GM21360 (cell line): ENCODE measurements at regions not wholly inside any gene's neighbourhood (a gene's known extent, or its start where the extent isn't known, plus 50 kb on each side); places are given as distances from the start of the nearest gene placed in this dataset.
"Not testable (repeated sequence)": the region's sequence is repeated elsewhere in the genome, so short reads cannot be mapped to it uniquely, and the experiment has no call there.

ENCODE experiments used
- ATAC-seq: cut with Tn5 transposase; IDR thresholded peaks from one replicate; pipeline ENCODE4 v1.9.1; 2021; ENCODE audit warnings: mild to moderate bottlenecking, moderate library complexity; ENCODE audit not compliant: unreplicated experiment

DNA sequence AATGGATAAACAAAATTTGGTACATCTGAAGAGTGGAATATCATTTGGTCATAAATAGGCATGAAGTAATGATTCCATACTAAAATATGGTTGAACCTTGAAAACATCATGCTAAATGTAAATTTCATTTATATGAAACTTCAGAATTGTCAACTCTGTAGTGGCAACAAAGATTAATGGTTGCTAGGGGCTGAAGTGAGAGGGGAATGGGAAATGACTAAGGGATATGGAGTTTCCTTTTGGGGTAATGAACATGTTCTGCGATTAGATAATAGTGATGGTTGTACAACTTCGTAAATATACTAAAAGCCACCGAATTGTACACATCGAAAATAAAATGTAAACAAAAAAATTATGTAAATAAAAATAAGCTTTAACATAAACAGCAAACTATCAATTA is 384.1 kb upstream of the STEAP1 start:
- ATAC-seq, result no peak

DNA sequence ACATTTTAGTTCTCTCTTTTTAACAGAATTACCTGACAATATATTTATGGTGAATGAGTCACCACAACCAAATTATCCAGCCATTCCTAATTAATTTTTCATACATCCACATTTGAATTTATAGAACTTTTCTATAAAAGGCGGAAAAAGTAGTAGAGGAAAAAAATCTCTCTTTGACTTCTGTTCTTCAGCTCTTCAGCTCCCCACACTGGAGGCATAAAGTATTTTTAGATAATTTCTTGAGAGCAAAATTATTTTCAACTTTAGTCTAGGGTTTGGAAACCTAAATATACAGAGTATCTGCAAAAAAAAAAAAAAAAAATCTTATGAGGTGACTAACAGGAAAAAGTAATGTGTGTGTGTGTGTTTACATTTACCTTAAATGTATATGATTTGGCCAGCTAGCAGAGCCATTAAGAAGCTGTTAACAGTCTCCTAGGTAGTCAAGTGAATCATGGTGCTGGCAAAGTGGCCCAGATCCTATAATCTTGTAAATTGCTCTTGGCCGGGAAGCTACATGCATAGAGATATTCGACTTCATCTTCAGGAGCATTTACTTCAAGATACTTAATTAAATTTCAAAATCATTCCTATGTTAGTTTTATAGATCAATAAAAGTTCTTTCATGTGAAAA is 383.1 kb upstream of the STEAP1 start:
- ATAC-seq, result no peak

DNA sequence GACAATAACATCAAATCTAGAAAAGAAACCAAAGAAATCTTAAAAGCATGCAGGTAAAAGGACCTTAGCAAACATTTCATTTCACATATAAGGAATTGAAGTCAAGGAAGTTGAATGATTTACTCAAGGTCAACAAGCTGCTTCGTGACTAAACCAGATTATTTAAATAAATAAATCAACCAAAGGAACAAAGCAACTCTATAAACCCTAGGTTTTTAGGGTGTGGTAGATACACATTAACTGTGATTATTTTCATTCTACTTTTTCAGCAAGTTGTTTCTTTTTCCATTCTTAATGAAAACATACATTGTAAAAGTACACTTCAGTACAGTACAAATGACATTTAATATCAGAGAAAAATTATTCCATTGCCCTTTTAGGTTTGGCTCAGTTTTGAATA is 382.0 kb upstream of the STEAP1 start:
- ATAC-seq, result no peak

DNA sequence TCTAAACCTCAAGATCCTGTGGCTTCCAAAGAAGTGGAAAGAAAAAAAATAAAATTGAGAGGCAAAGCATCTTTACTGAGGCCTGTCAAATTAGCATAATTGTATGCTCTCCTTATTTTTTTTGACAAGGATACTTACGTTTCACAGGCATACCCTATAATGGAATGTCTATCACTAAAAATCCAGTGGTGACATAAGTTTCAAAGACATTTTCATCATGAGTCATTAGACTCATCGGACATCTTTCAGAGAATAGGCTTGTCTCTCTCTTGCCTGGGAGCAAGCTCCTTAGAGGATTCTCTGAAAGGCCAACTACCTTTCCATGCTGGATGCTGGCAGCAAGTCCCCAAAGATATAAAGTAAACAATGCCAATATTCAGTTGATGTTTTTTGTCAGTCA is 380.7 kb upstream of the STEAP1 start:
- no peak for ATAC-seq

DNA sequence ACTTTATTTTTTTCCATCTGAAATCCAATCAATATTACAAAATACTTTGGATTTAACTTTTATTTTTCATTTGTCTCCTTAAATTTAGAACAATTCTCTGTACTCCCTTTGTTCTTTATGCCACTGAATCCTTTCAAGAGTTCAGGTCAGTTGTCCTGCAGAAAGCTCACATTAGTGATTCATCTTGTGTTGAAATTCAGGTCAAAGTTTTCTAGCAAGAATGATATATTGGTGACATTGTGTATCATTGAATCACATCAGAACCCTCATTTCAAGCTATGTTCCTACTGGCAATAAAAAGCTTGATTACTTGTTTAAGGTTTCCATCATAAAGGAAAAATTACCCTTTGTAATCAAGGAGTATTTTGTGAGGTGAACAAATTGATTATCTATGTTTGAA is 378.8 kb upstream of the STEAP1 start:
- no peak for ATAC-seq

DNA sequence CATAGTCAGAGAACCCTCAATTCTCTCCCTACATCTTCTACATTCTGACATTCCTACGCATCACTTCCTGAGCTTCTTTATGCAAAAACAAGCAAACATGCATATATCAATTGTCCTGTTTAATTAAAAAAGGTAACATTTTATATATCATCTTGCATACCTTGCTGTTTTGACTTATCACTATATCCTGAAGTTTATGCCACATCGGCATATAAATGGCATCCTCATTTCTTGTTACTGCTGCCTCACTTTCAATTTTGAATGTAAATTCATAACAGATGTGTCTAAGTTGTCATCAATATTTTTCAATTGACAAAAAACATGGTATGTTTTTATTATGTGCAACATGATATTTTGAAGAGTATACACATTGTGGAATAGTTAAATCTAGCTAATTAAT is 377.3 kb upstream of the STEAP1 start:
- no peak for ATAC-seq

DNA sequence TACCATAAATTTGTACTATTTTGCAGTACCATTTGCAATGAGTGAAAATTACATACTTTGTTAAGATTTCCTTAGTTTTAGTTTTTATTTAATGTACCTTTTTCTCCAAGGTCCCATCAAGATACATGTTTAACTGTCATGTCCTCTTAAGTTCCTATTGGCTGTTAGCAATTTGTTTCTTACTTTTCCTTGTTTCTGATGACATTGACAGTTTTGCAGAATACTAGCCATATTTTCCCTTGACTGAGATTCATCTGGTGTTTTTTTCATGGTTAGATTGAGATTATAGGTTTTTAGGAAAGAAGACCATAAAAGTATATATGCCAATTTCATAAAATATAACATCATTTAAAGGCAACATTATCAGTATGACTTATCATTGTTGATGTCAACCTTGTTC is 376.8 kb upstream of the STEAP1 start:
- ATAC-seq, result no peak

DNA sequence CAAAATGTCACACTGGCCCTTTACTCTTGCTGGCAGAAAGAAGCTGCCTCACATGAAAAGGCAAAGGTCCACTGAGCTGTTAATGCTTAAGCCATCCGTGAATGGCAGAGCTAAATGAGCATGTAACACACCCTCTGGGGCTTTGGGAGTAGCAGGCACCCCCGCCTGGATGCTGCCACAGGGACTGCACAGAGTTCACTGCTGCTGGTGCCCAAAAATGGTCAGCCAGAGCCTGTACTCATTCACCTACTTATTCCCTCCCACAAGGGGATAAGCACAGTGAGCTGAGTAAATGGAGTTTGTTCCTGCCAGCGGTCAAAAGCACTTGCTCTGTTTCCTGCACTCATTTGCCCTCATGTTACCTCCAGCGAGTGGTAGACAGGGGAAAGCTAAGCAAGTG is 374.0 kb upstream of the STEAP1 start:
- no peak for ATAC-seq

DNA sequence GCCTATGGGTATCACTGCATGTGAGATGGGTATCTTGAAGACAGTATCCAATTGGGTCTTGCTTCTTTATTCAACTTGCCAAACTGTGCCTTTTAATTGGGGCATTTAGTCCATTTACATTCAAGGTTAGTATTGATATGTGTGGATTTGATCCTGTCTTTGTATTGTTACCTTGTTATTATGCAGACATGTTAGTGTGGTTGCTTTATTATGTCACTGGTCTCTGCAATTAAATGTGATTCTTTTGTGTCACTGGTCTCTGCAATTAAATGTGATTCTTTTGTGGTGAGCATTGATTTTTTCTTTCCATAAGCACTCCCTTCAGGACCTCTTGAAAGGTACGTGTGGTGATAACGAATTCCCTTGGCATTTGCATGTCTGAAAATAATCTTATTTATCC is 357.8 kb upstream of the STEAP1 start:
- no peak for ATAC-seq

DNA sequence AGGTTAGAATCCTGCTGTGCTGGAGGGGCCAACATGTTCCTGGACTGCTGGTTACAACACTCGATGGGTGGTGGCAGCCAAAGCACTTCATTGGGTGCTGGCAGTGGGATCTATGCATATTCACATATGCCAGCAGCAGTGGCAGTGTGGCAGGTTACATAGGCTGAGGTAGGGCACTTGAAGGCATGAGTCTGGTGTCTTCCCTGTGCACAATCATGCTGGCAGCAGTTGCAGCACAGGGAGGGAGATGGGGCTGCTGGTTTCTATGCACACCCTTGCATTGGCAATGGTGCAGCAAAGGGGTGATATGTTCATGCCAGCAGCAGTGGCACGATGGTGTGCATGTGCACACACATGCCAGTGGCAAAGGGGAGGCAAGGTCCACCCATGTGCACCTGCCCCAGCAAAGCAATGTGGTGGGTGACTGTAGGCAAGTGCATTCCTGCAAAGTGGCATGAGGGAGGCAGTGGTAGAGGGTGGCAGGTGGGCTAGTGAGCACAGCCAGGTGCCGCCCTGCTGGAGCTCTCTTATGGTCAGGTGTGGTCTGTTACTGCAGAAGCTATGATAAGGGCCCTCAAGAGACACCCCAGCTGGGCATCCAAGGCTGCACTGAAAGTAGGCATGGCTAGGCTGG is 356.2 kb upstream of the STEAP1 start:
- no peak for ATAC-seq

DNA sequence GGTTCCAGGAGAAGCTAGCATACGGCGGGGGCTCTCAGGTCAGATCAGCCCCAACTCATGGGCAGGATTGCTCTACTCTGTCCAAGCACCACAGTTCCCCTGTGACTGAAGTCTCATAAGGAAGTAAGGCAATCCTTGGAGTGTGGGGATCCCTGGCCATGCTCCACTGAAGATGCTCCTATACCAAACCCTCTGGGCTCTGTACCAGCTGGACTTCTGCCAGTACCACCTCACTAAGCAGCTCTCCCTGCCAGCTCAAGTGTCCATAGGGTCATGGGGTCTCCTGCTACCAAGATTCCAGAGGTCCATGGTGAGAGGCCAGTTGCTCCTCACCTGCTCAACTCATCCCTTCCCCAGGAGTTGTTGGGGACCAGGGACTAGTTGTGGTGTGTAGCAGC is 355.7 kb upstream of the STEAP1 start:
- no peak for ATAC-seq

DNA sequence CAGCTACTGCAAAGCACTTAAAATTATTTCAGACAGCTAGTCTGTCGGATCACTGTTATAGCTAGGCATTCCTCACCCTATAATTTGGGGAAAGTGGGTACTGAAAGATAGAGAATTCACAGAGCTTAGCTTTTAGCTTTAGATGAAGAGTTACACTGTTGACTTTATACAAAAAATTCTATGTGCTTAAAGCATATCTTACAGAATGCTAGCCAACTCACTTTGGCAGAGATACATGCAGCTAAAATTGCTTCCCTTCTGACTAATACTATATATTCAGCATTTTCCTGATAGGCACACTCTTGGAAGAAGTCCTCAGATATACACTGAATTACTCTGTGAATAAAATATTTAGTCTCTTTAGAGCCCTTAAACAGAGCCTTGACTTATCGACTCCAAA is 353.5 kb upstream of the STEAP1 start:
- no peak for ATAC-seq

DNA sequence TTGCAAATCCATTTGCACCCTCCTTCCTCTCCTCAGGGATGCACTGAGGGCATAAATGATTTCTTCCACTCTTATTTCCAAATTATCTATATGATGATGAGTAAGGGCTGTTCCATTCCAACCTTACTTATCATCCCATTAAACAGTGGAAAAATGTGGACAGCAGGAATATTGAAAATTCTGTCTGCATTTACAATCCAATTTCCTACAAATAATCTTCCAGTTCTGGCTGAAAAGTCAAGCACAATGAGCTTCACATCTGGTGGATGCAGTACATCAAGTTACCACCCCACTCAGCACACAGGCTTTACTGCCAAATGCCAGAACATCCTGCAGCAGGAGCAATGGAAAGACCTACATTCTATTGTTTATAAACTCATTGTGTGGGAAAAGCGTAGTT is 345.0 kb upstream of the STEAP1 start:
- no peak for ATAC-seq

DNA sequence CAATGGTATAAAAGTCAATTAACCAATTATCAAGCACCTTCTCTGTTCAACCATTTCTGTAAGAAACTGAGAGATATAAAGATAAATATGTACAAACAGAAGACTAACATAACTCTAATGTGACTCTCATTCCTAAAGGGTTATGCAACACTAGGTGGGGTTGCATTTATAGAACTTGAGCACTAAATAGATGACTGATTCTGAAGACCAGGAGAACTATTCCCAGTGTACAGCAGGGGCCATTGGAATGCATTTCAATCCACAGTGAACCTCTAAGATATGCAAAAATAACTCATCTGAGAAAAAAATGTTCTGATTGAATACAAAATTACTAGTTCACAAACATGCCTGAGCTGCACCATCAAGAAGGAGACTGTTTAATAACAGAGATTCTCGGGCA is 341.2 kb upstream of the STEAP1 start:
- ATAC-seq, result no peak

DNA sequence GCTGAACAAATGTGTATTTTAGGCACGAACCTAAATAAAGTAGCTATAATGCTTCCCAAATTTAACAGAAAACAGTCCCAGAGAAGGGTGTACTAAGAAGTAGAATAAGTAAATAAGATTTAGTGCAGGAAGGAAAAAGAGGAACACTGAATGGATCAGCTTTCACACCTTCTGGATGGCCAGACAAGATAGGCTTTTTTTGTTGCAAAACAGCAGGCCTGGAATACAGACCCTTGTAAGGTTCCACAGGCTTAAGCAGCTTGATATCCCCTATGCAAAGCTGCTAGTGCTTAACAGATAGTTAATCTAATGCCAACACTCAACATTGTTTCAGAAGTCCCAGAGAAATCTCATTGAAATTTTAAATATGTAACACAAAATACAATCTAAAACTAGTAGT is 328.1 kb upstream of the STEAP1 start:
- no peak for ATAC-seq

DNA sequence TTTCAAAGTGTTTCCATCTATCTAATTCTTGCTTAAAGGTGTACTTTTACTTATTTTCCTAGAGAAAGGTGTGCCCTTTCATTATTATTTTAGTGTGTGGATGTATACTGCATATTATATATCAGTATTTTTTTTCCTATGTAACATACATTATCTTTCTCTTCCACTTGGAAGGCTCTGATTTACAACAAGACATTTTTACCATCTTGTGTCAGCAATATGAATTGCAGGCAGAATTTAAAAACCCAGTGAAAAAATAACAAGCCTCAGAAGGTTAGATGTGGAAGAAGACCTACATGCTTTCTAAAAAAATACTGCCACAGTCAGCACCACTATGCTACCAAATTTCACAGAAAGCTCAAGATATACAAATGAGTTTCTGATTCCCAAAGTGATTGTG is 327.7 kb upstream of the STEAP1 start:
- no peak for ATAC-seq

DNA sequence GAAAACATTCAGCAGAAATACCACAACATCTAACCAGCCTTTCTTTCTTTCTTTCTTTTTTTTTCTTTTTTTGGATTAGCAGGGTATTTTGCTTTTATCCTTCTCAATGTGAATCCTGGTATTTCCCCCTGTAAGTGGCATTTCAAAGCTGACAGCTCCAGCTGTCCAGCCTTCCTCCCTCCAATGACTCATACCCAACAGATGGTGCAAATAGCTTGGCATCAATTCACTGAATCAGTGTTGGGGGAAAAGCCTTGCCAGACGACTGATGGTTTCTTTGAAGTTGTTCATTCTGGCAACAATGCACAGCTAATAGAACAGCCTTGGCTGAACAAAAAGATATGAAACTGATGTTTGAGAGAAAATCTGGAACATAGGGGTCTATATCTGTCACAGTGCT is 316.8 kb upstream of the STEAP1 start:
- no peak for ATAC-seq

DNA sequence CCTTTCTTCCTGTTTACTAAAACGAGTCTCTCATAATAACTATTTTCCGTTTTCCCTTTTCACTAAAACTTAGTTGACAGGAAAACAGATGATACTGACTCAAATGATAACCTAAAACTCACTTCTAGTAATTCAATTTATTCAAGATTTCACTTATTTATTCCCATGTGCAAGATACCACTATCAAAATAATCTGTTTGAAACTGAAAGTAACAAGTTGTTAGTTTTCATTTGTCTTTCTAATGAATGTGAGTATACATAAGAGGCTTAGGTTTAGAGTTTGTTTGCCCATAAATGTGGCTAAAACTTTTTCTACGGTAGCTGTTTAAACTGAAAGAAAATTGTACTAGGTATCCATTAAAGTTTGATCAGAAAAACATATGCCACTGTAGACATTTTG is 314.9 kb upstream of the STEAP1 start:
- no peak for ATAC-seq

DNA sequence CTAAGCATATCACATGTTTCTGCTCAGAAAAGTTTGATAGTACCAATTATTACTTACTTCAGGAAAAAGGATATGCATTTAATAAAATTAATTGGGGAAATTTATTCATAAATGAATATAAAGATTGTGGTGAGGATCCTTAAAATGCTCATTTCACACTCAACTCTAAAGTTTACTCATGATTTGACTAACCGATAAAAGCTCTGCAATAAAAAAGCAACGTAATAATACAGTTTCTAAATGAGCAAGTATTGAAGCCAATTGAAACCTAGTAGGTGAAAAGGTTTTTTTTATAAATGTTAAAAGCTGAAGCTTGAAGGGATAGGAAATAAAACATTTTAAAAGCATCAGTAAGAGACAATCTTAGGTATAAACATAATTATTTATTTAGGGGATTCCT is 308.3 kb upstream of the STEAP1 start:
- ATAC-seq, result no peak

DNA sequence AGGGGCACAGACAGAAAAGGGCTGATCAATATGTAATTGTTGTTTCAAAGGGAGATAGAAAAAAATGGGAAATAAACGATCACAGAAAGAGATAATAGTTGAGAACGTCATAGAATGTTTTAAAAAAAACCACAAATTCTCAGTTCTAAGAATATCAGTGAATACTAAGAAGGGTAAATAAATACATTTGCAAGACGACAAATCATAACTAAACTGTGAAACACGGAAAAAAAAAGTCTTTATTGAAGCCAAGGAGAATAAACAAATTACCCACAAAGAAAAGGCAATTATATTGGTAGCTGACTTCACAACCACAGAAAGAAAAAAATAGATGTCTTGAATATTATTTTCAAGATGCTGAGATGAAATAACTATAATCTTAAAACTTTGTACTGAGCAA is 305.2 kb upstream of the STEAP1 start:
- no peak for ATAC-seq

DNA sequence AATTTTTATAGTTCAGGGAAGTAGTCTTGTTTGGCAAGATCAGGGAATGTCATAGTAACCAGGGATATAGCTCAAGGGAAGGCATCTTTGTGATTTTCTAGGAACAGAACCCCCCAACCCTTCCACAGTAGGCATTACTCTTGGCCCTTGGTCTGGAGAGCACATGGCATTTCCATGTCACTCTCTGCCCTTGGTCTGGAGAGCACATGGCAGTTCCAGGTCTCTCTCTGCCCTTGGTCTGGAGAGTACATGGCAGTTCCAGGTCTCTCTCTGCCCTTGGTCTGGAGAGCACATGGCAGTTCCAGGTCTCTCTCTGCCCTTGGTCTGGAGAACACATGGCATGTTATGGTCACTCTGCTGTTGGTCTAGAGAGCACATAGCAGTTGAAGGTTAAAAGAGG is 297.2 kb upstream of the STEAP1 start:
- not testable (repeated sequence) for ATAC-seq

DNA sequence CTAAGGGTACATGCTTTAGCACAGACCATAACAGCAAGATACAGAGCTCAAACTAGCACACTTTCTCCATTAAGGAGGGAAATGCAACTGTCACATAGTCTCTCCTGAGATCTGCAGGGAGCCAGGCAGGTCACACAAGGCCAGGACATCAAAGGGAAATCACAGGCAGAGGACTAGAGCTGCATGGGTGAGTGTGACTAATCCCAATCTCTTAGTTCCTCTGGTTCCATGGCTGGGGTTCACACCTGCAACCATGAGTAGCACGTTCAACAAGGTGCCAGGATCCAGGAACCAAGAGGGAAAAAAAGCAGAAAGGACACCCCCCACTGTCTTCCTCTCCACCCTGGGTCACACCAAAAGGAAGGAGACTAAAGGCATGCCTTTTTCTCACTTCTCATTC is 296.5 kb upstream of the STEAP1 start:
- no peak for ATAC-seq

DNA sequence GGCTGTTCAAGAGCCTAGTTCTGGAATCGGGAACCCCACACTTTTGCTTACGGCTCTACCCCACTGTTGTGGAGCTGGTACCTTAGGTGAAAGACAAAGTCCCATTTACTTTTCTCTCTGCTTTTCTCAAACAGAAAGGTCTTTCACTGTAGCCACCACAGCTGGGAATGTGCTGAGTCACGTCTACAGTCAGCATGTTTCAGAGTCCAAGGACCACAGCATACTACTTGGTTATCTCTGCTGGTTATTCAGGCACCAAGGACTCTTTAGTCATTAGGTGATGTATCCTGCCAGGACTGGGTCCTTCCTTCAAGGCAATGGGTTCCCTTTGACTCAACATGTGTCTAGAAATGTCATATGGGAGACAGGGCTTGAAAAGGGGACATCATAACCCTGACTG is 266.8 kb upstream of the STEAP1 start:
- no peak for ATAC-seq
